Heart right ventricle (tissue), 16 donors: ENCODE measurements at regions not wholly inside any gene's neighbourhood (a gene's known extent, or its start where the extent isn't known, plus 50 kb on each side); places are given as distances from the start of the nearest gene placed in this dataset.

ENCODE experiments used
- ATAC-seq, 8 donors: fragments of 200-7000 bp; cut with Tn5 transposase; one replicate each; pipeline ENCODE4 v1.9.1; 2020; ENCODE audit warnings: mild to moderate bottlenecking in 8 of 8, moderate library complexity in 8 of 8, moderate number of reproducible peaks in 1 of 8
- DNase-seq, 2 donors: peaks; one replicate each; pipeline ENCODE4 v3.0.0-alpha.2; 2020
- H3K27ac ChIP-seq, 10 donors: fragments of 200-600 bp; sonication (generic) in 2 of 10; one replicate each; pipeline versions ENCODE4 v1.5.0 to v1.8.0; 2020 to 2022; ENCODE audit warnings: mild to moderate bottlenecking in 3 of 10
- H3K27me3 ChIP-seq, 7 donors: fragments of 200-600 bp; one replicate each; pipeline ENCODE4 v1.8.0; 2021 to 2022; ENCODE audit warnings: mild to moderate bottlenecking in 2 of 7
- H3K36me3 ChIP-seq, 9 donors: fragments of 200-600 bp; sonication (generic) in 1 of 9; one replicate each; pipeline versions ENCODE4 v1.5.0 to v1.8.0; 2020 to 2022; ENCODE audit warnings: mild to moderate bottlenecking in 2 of 9
- H3K4me1 ChIP-seq, 9 donors: fragments of 200-600 bp; sonication (generic) in 1 of 9; one replicate each; pipeline versions ENCODE4 v1.5.0 to v1.8.0; 2020 to 2022; ENCODE audit warnings: mild to moderate bottlenecking in 4 of 9
- H3K4me3 ChIP-seq, 10 donors: fragments of 200-600 bp; sonication (generic) in 2 of 10; one replicate each; pipeline versions ENCODE4 v1.5.0 to v1.8.0; 2020 to 2022; ENCODE audit warnings: mild to moderate bottlenecking in 7 of 10, moderate library complexity in 2 of 10
- H3K9me3 ChIP-seq, 11 donors: fragments of 200-600 bp in 10 of 11; sonication (generic) in 2 of 11; one replicate each; pipeline versions ENCODE4 v1.5.0 to v1.8.0; 2013 to 2022; ENCODE audit warnings: mild to moderate bottlenecking in 2 of 11, control low read depth in 1 of 11, moderate library complexity in 1 of 11
- WGBS, 2 donors: extraction: QIAGEN DNeasy Blood & Tissue Kit; methylation state at CpG; one replicate each; pipeline ENCODE4 v1.1.7; 2013; ENCODE audit warnings: inconsistent platforms in 1 of 2; 5-methylcytosine and 5-hydroxymethylcytosine counted together
- intact Hi-C, 10 donors: fragments of 100-400 bp; cut with DNase I; formaldehyde crosslinking; loops; one replicate each; pipeline versions ENCODE4 v1.11.1 to v1.14.2; 2022
- TF ChIP-seq, protein P1 (sequence below), 9 donors: fragments of 200-600 bp; sonication (generic) in 2 of 9; IDR thresholded peaks; one replicate each; pipeline versions ENCODE4 v1.5.0 to v1.8.0; 2021 to 2022; ENCODE audit warnings: antibody characterized with exemption in 9 of 9, mild to moderate bottlenecking in 5 of 9, moderate library complexity in 1 of 9
- donor health status: Arrhythmogenic right ventricular cardiomyopathy.
- donor health status: ischemic (EF 13 %, LVEDD 7.1; RV severe dilation, severe dysfunction).
- donor health status: healthy with polysubstance abuse.
- donor health status: DM: no; HTN: yes; CAD: no.
- donor health status: DM: no; HTN: no; CAD: no.
- donor health status: ischemic (EF 25% LVEDD 6.9; RV normal size, moderate dysfunction).
- donor health status: ischemic (EF 25% LVEDD 5.7; RV mildly dilated, moderate dysfunction).
- donor health status: healthy.
- donor health status: DM: yes; HTN: yes; CAD: no.
- donor health status: Ischemic cardiomyopathy.
- donor health status: ischemic (EF 35%, LVEDD 5.7; RV mildly dilated, moderate dysfunction).
- donor health status: nonischemic (EF 11% LVEDD 7.7; RV severe dilation, severe dysfunction).
- donor health status: DM: yes; HTN: yes; CAD: no.
- donor health status: PGD.
- donor health status: ischemic (EF 29% LVEDD 5.4; RV normal size, mild dysfunction).
- donor health status: nonischemic (EF 23%, LVEDD 6.1; RV moderate dilation, normal function).

DNA sequence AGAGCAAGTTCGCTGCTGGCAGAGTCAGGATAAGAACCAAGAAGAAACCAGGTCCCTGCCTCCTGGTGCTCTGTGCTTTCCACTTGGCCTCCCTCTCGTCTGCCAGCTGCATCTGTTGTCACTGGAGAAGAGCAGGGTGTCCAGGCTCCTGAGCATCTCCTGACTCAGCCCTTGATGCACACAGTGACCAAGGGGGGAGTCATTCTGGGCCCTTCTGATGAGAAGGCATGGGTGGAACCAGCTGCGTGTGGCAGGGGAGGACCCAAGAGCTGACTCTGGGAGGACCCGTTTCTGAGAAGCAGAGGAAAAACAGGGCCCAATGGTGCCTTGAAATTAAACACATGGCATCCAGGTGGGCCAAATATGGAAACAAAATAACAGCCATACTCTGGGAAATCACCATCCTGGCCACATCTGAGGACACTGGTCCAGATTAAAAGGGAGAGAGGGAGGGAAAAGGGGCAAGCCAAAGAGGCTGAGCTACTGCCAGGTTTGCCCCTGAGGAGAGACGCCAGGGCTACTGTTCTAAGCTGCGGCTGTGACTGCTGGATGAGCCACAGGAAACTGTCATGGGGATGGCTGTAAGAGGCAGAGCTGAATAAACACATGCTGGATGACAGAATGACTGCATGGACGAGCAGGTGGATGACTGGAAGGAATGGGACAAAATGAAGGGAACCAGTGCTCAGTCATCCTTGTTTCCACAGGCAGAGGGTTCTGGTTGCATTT lies 58.1 kb upstream of the CA12 start:
- DNase-seq: no peak
- intact Hi-C loops: no loop called here
- TF ChIP-seq, protein P1, sequence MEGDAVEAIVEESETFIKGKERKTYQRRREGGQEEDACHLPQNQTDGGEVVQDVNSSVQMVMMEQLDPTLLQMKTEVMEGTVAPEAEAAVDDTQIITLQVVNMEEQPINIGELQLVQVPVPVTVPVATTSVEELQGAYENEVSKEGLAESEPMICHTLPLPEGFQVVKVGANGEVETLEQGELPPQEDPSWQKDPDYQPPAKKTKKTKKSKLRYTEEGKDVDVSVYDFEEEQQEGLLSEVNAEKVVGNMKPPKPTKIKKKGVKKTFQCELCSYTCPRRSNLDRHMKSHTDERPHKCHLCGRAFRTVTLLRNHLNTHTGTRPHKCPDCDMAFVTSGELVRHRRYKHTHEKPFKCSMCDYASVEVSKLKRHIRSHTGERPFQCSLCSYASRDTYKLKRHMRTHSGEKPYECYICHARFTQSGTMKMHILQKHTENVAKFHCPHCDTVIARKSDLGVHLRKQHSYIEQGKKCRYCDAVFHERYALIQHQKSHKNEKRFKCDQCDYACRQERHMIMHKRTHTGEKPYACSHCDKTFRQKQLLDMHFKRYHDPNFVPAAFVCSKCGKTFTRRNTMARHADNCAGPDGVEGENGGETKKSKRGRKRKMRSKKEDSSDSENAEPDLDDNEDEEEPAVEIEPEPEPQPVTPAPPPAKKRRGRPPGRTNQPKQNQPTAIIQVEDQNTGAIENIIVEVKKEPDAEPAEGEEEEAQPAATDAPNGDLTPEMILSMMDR (IDR thresholded peaks at IDR 0.05): no peak

GRCh38 chr15:63440265-63440648 lies 58.6 kb upstream of the CA12 start:
- Histone ChIP-seq H3K36me3 (no peaks in the 10 kb centered on the region), H3K4me1 (peaks cover 5 to 19% (median 11%) of the 10 kb centered on the region in 9 donors), H3K4me3 (no peak overlapping the region), H3K9me3 (no peaks in the 10 kb centered on the region), H3K27me3 (no peaks in the 10 kb centered on the region), H3K27ac (no peak overlapping the region)
- 85 to 95% methylated on average over 3 of the region's 3 CpGs for WGBS, 2 donors
- DNase-seq: no peak
- intact Hi-C loops: no loop called here
- ATAC-seq: no peak
- TF ChIP-seq, protein P1 (IDR thresholded peaks at IDR 0.05): no peak

More for the DNA sequence above, 58.1 kb upstream of the CA12 start:
- 83 to 84% methylated on average over 7 of the region's 7 CpGs for WGBS, 2 donors
- no peaks in the 10 kb centered on the region for H3K36me3 ChIP-seq
- H3K27me3 ChIP-seq: no peaks in the 10 kb centered on the region
- H3K9me3 ChIP-seq: no peaks in the 10 kb centered on the region
- no peak for ATAC-seq
- no peak overlapping the region for H3K4me3 ChIP-seq
- H3K4me1 ChIP-seq: peaks cover 5 to 22% (median 12%) of the 10 kb centered on the region in 9 donors
- no peak overlapping the region for H3K27ac ChIP-seq

GRCh38 chr15:63440756-63441155 lies 59.1 kb upstream of the CA12 start:
- Histone ChIP-seq H3K4me3 (no peak overlapping the region), H3K27ac (no peak overlapping the region), H3K27me3 (no peaks in the 10 kb centered on the region), H3K36me3 (no peaks in the 10 kb centered on the region), H3K4me1 (peaks cover 5 to 19% (median 11%) of the 10 kb centered on the region in 9 donors), H3K9me3 (no peaks in the 10 kb centered on the region)
- TF ChIP-seq, protein P1 (IDR thresholded peaks at IDR 0.05): no peak
- WGBS, 2 donors: 72 to 83% methylated on average over 6 of the region's 6 CpGs
- ATAC-seq (no peak), DNase-seq (no peak)
- intact Hi-C loops: no loop called here

DNA sequence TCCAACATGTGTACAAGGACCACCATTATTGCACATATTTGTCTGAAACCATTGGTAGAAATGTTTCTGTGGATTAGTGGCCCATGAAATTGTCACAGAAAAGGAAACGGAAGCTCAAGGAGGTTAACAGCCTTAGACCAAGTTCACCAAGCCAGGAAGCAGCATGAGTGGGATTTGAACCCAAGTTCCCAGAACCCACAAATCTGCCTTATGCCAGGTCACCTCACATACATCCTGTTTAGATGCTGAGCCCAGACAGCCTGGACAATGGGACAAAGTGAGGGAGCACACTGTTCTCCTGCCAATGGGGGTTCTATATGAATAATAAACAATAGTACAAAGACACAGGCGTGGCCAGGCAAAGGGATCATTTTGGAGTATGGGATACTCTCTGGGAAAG lies 59.6 kb upstream of the CA12 start:
- Histone ChIP-seq H3K27ac (no peak overlapping the region), H3K4me3 (no peak overlapping the region), H3K4me1 (peaks cover 5 to 17% (median 11%) of the 10 kb centered on the region in 9 donors), H3K36me3 (no peaks in the 10 kb centered on the region), H3K27me3 (no peaks in the 10 kb centered on the region), H3K9me3 (no peaks in the 10 kb centered on the region)
- DNase-seq: no peak
- WGBS, 2 donors: 94 to 95% methylated on average over 2 of the region's 2 CpGs
- no peak for ATAC-seq
- intact Hi-C loops: no loop called here
- TF ChIP-seq, protein P1 (IDR thresholded peaks at IDR 0.05): no peak
